ENCODE measurements at regions not wholly inside any gene's neighbourhood (a gene's known extent, or its start where the extent isn't known, plus 50 kb on each side); places are given as distances from the start of the nearest gene placed in this dataset.

GRCh38 chr16:59881376-59881775 is 1147.3 kb upstream of the GOT2 start (continued):
- TF ChIP-seq CBX3 (IDR thresholded peaks at IDR 0.05; ENCODE audit: borderline replicate concordance in 1 of 2, low read length in 2 of 2) (no peak), MCM3 (IDR thresholded peaks at IDR 0.05) (no peak), FOXM1 (IDR thresholded peaks at IDR 0.05; ENCODE audit: low read depth) (no peak), FOXM1 (CRISPR knock-in tag; IDR thresholded peaks at IDR 0.05; ENCODE audit: low read depth) (no peak)

GRCh38 chr16:59880611-59881010 is 1146.5 kb upstream of the GOT2 start:
- intact Hi-C loops (cut with micrococcal nuclease) (no loop called here), in situ Hi-C loops (cut with MboI) (no loop called here)
- Histone ChIP-seq H3K27ac (ENCODE audit: extremely low read depth, low read depth, low read length) (no peak overlapping the region), H3K4me1 (replicated peaks in 1 of 2; ENCODE audit: control insufficient read depth in 2 of 2, insufficient read depth in 2 of 2, low read length in 2 of 2) (no peaks in the 10 kb centered on the region), H3K9me3 (replicated peaks; ENCODE audit: control insufficient read depth, insufficient read depth, low read depth, low read length) (no peaks in the 10 kb centered on the region), H3K27me3 (ENCODE audit: control insufficient read depth in 2 of 2, insufficient read depth in 2 of 2, low read length in 2 of 2) (no peaks in the 10 kb centered on the region), H3K36me3 (ENCODE audit: control insufficient read depth, insufficient read depth, low read length) (no peaks in the 10 kb centered on the region), H3K9ac (ENCODE audit: insufficient read depth in 1 of 2, low read depth in 2 of 2, low read length in 2 of 2) (no peak overlapping the region), H2AFZ (ENCODE audit: low read depth, low read length) (no peak overlapping the region), H3K4me3 (no peak overlapping the region), H3K79me2 (ENCODE audit: control insufficient read depth, insufficient read depth, low read length) (no peaks in the 10 kb centered on the region), H4K20me1 (replicated peaks; ENCODE audit: control insufficient read depth, insufficient read depth, low read length) (no peaks in the 10 kb centered on the region), H3K4me2 (ENCODE audit: insufficient read depth, low read length) (no peak overlapping the region), H3K9me1 (ENCODE audit: control insufficient read depth, insufficient read depth, low read length) (no peaks in the 10 kb centered on the region)
- FAIRE-seq (no peak), DNase-seq (ENCODE audit: extremely low read depth in 1 of 4, low spot score in 3 of 4) (no peak), ATAC-seq (no peak)
- CTCF ChIA-PET (ENCODE audit: low intra/inter-chr PET ratio), result no interaction called here
- WGBS (ENCODE audit: insufficient coverage, low coverage, missing lambda C conversion rate), result 0% methylated on average over 1 of the region's 1 CpG
- BruUV-seq (replicated peaks), result no TSS peak
- POLR2A ChIA-PET, result no interaction called here
- TF ChIP-seq NR2C1 (IDR thresholded peaks at IDR 0.05), result no peak
- TF ChIP-seq NR2C1 (tag; IDR thresholded peaks at IDR 0.05), result no peak
- TF ChIP-seq PHB2 (IDR thresholded peaks at IDR 0.05; ENCODE audit: low read depth), result no peak
- no peak for TF ChIP-seq DEAF1 (CRISPR knock-in tag; IDR thresholded peaks at IDR 0.05)
- no peak for TF ChIP-seq FOXM1 (IDR thresholded peaks at IDR 0.05; ENCODE audit: low read depth)
- no peak for TF ChIP-seq FOXM1 (CRISPR knock-in tag; IDR thresholded peaks at IDR 0.05; ENCODE audit: low read depth)
- TF ChIP-seq RREB1 (CRISPR knock-in tag; IDR thresholded peaks at IDR 0.05), result no peak
- TF ChIP-seq ZNF395 (CRISPR knock-in tag; IDR thresholded peaks at IDR 0.05), result no peak
- TF ChIP-seq ILK (tag; IDR thresholded peaks at IDR 0.05; ENCODE audit: borderline replicate concordance, low read depth), result no peak
- no peak for TF ChIP-seq BACH1 (tag; IDR thresholded peaks at IDR 0.05)
- TF ChIP-seq ETV1 (tag; conservative IDR thresholded peaks at IDR 0.05; ENCODE audit: low read depth), result no peak
